ENCODE measurements at regions not wholly inside any gene's neighbourhood (a gene's known extent, or its start where the extent isn't known, plus 50 kb on each side); places are given as distances from the start of the nearest gene placed in this dataset.

GRCh38 chr5:2866662-2867372 is 115.3 kb upstream of the IRX2 start:
- no peaks in the 10 kb centered on the region for H3K4me1 Mint-ChIP-seq
- no peaks in the 10 kb centered on the region for H3K36me3 Mint-ChIP-seq
- no peak overlapping the region for H3K4me3 Mint-ChIP-seq
- no peak for DNase-seq (ENCODE audit: low spot score)
- POLR2A ChIA-PET, result no interaction called here
- no peak for ATAC-seq
- no peaks in the 10 kb centered on the region; the same call in 1 of the 2 replicates for H3K27me3 Mint-ChIP-seq (ENCODE audit: low read depth)
- CTCF ChIA-PET, result no interaction called here
- H3K27ac Mint-ChIP-seq, result no peak overlapping the region
- TF ChIP-seq SMAD3 (CRISPR knock-in tag; IDR thresholded peaks at IDR 0.05; ENCODE audit: borderline replicate concordance) (no peak), FOXP1 (CRISPR knock-in tag; IDR thresholded peaks at IDR 0.05; ENCODE audit: borderline replicate concordance) (no peak), ZNF219 (CRISPR knock-in tag; IDR thresholded peaks at IDR 0.05; ENCODE audit: borderline replicate concordance) (no peak), ZBTB43 (CRISPR knock-in tag; IDR thresholded peaks at IDR 0.05) (no peak), ATF6 (CRISPR knock-in tag; IDR thresholded peaks at IDR 0.05) (no peak), ZNF263 (CRISPR knock-in tag; IDR thresholded peaks at IDR 0.05; ENCODE audit: low read depth) (no peak), NR1H2 (CRISPR knock-in tag; IDR thresholded peaks at IDR 0.05) (no peak), CBFB (CRISPR knock-in tag; IDR thresholded peaks at IDR 0.05; ENCODE audit: low read depth) (no peak), GRHL2 (CRISPR knock-in tag; IDR thresholded peaks at IDR 0.05; ENCODE audit: insufficient replicate concordance, severe bottlenecking) (no peak), ZSCAN18 (CRISPR knock-in tag; IDR thresholded peaks at IDR 0.05) (no peak), KAT7 (CRISPR knock-in tag; IDR thresholded peaks at IDR 0.05; ENCODE audit: borderline replicate concordance) (no peak), JAZF1 (CRISPR knock-in tag; IDR thresholded peaks at IDR 0.05) (no peak)
- no peaks in the 10 kb centered on the region for H3K9me3 Mint-ChIP-seq

GRCh38 chr5:2865856-2866255 is 114.4 kb upstream of the IRX2 start:
- CTCF ChIA-PET, result no interaction called here
- H3K4me3 Mint-ChIP-seq, result no peak overlapping the region
- no peaks in the 10 kb centered on the region for H3K9me3 Mint-ChIP-seq
- no peak overlapping the region for H3K27ac Mint-ChIP-seq
- H3K36me3 Mint-ChIP-seq, result no peaks in the 10 kb centered on the region
- no peaks in the 10 kb centered on the region; the same call in 1 of the 2 replicates for H3K27me3 Mint-ChIP-seq (ENCODE audit: low read depth)
- DNase-seq (ENCODE audit: low spot score) (no peak), ATAC-seq (no peak)
- H3K4me1 Mint-ChIP-seq, result no peaks in the 10 kb centered on the region
- POLR2A ChIA-PET, result no interaction called here
- TF ChIP-seq ZNF671 (CRISPR knock-in tag; IDR thresholded peaks at IDR 0.05) (no peak), ZNF263 (CRISPR knock-in tag; IDR thresholded peaks at IDR 0.05; ENCODE audit: low read depth) (no peak), ATF6 (CRISPR knock-in tag; IDR thresholded peaks at IDR 0.05) (no peak), SOX15 (CRISPR knock-in tag; IDR thresholded peaks at IDR 0.05) (no peak), PRRX2 (CRISPR knock-in tag; IDR thresholded peaks at IDR 0.05) (no peak), ZNF416 (CRISPR knock-in tag; IDR thresholded peaks at IDR 0.05) (no peak), ESRRA (CRISPR knock-in tag; IDR thresholded peaks at IDR 0.05; ENCODE audit: borderline replicate concordance) (no peak), IRF2 (CRISPR knock-in tag; IDR thresholded peaks at IDR 0.05; ENCODE audit: borderline replicate concordance, low read depth) (no peak), ZNF219 (CRISPR knock-in tag; IDR thresholded peaks at IDR 0.05; ENCODE audit: borderline replicate concordance) (no peak), ZNF396 (CRISPR knock-in tag; IDR thresholded peaks at IDR 0.05; ENCODE audit: borderline replicate concordance) (no peak), ETV6 (CRISPR knock-in tag; IDR thresholded peaks at IDR 0.05) (no peak), ATF1 (CRISPR knock-in tag; IDR thresholded peaks at IDR 0.05) (no peak), MYBL2 (CRISPR knock-in tag; IDR thresholded peaks at IDR 0.05) (no peak), TP53 (CRISPR knock-in tag; IDR thresholded peaks at IDR 0.05) (no peak)
- TF ChIP-seq, protein P1, sequence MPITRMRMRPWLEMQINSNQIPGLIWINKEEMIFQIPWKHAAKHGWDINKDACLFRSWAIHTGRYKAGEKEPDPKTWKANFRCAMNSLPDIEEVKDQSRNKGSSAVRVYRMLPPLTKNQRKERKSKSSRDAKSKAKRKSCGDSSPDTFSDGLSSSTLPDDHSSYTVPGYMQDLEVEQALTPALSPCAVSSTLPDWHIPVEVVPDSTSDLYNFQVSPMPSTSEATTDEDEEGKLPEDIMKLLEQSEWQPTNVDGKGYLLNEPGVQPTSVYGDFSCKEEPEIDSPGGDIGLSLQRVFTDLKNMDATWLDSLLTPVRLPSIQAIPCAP (CRISPR knock-in tag; IDR thresholded peaks at IDR 0.05), result no peak
- TF ChIP-seq, protein P2, sequence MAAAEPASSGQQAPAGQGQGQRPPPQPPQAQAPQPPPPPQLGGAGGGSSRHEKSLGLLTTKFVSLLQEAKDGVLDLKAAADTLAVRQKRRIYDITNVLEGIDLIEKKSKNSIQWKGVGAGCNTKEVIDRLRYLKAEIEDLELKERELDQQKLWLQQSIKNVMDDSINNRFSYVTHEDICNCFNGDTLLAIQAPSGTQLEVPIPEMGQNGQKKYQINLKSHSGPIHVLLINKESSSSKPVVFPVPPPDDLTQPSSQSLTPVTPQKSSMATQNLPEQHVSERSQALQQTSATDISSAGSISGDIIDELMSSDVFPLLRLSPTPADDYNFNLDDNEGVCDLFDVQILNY (CRISPR knock-in tag; IDR thresholded peaks at IDR 0.05), result no peak
- TF ChIP-seq, protein P3, sequence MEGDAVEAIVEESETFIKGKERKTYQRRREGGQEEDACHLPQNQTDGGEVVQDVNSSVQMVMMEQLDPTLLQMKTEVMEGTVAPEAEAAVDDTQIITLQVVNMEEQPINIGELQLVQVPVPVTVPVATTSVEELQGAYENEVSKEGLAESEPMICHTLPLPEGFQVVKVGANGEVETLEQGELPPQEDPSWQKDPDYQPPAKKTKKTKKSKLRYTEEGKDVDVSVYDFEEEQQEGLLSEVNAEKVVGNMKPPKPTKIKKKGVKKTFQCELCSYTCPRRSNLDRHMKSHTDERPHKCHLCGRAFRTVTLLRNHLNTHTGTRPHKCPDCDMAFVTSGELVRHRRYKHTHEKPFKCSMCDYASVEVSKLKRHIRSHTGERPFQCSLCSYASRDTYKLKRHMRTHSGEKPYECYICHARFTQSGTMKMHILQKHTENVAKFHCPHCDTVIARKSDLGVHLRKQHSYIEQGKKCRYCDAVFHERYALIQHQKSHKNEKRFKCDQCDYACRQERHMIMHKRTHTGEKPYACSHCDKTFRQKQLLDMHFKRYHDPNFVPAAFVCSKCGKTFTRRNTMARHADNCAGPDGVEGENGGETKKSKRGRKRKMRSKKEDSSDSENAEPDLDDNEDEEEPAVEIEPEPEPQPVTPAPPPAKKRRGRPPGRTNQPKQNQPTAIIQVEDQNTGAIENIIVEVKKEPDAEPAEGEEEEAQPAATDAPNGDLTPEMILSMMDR (IDR thresholded peaks at IDR 0.05), result no peak

Measured in WTC11 (cell line).